HepG2 (cell line): ENCODE measurements at regions not wholly inside any gene's neighbourhood (a gene's known extent, or its start where the extent isn't known, plus 50 kb on each side); places are given as distances from the start of the nearest gene placed in this dataset.

ENCODE experiments used
- ARNT2 ChIP-seq: sonication (generic); formaldehyde crosslinking; IDR thresholded peaks from 2 replicates; pipeline ENCODE4 v1.8.0; 2022; ENCODE audit warnings: mild to moderate bottlenecking, low read depth, missing genetic modification reagents, moderate library complexity
- BHLHE40 ChIP-seq: IDR thresholded peaks from 2 replicates; pipeline ENCODE4 v1.6.1; 2011; ENCODE audit warnings: low read length, improper control_type of control experiment
- ELK4 ChIP-seq: sonication (generic); formaldehyde crosslinking; IDR thresholded peaks from 2 replicates; pipeline ENCODE4 v1.9.0; 2021; ENCODE audit warnings: missing genetic modification reagents, borderline replicate concordance
- KAT8 ChIP-seq: IDR thresholded peaks from 2 replicates; pipeline ENCODE4 v1.6.1; 2016; ENCODE audit warnings: missing genetic modification reagents, missing compliant biosample characterization
- NR2C2 ChIP-seq: sonication (generic); formaldehyde crosslinking; IDR thresholded peaks from 2 replicates; pipeline ENCODE4 v1.4.0; 2020; ENCODE audit warnings: missing genetic modification reagents, mild to moderate bottlenecking, moderate library complexity, borderline replicate concordance
- PLSCR1 ChIP-seq: sonication (generic); formaldehyde crosslinking; IDR thresholded peaks from 2 replicates; pipeline ENCODE4 v1.5.0; 2020; ENCODE audit warnings: missing genetic modification reagents, mild to moderate bottlenecking, borderline replicate concordance
- POLR2A ChIP-seq, 2 experiments: IDR thresholded peaks; 2 replicates each; pipeline ENCODE4 v1.6.1; 2011; ENCODE audit warnings: low read depth in 2 of 2, low read length in 2 of 2, mild to moderate bottlenecking in 1 of 2, moderate library complexity in 1 of 2; ENCODE audit not compliant: insufficient read depth in 1 of 2
- PPARG ChIP-seq: conservative IDR thresholded peaks from 2 replicates; pipeline ENCODE4 v1.6.1; 2016; ENCODE audit warnings: missing biosample characterization, missing genetic modification reagents
- SIN3A ChIP-seq: IDR thresholded peaks from 2 replicates; pipeline ENCODE4 v1.6.1; 2011; ENCODE audit warnings: low read depth, mild to moderate bottlenecking, control low read depth, low read length, borderline replicate concordance
- ZC3H13 ChIP-seq: sonication (generic); formaldehyde crosslinking; IDR thresholded peaks from 2 replicates; pipeline ENCODE4 v1.8.1; 2023; ENCODE audit warnings: mild to moderate bottlenecking, missing genetic modification reagents, moderate library complexity
- ZFY ChIP-seq: sonication (generic); formaldehyde crosslinking; IDR thresholded peaks from 2 replicates; pipeline ENCODE4 v1.4.0; 2020; ENCODE audit warnings: missing genetic modification reagents
- ZNF24 ChIP-seq: fragments of 450-650 bp; IDR thresholded peaks from 2 replicates; pipeline ENCODE4 v1.6.1; 2017; ENCODE audit warnings: antibody characterized with exemption, mild to moderate bottlenecking

GRCh38 chr1:60859111-60859510, 223.2 kb upstream of the NFIA start:
- TF ChIP-seq ARNT2 (CRISPR knock-in tag) (no peak), ZFY (CRISPR knock-in tag) (no peak), ZC3H13 (CRISPR knock-in tag) (no peak), KAT8 (CRISPR knock-in tag) (no peak), PPARG (CRISPR knock-in tag) (no peak), NR2C2 (no peak), ZNF24 (no peak), POLR2A (IDR thresholded peaks at IDR 0.05; ENCODE audit: insufficient read depth in 1 of 2, low read depth in 2 of 2, low read length in 2 of 2) (no peak), PLSCR1 (CRISPR knock-in tag) (no peak), SIN3A (no peak), ELK4 (CRISPR knock-in tag) (no peak), BHLHE40 (no peak)
